ENCODE measurements at regions not wholly inside any gene's neighbourhood (a gene's known extent, or its start where the extent isn't known, plus 50 kb on each side); places are given as distances from the start of the nearest gene placed in this dataset.

GRCh38 chr3:117117188-117117936 lies 407.8 kb downstream of the TUSC7 start:
- no peak overlapping the region for H3K4me3 Mint-ChIP-seq
- no peak for DNase-seq
- H3K36me3 Mint-ChIP-seq, result no peaks in the 10 kb centered on the region
- POLR2A ChIA-PET, result no interaction called here
- peaks cover 0 to 3% (median 0%) of the 10 kb centered on the region in 9 donors for H3K9me3 Mint-ChIP-seq
- no peak overlapping the region for H3K27ac Mint-ChIP-seq
- H3K27me3 Mint-ChIP-seq, result no peaks in the 10 kb centered on the region
- no peaks in the 10 kb centered on the region for H3K4me1 Mint-ChIP-seq
- ATAC-seq, result no peak

GRCh38 chr3:117118604-117119003 lies 409.0 kb downstream of the TUSC7 start:
- no peak for DNase-seq
- no peak for ATAC-seq
- no peaks in the 10 kb centered on the region for H3K4me1 Mint-ChIP-seq
- peaks cover 0 to 3% (median 0%) of the 10 kb centered on the region in 9 donors for H3K9me3 Mint-ChIP-seq
- no peak overlapping the region for H3K4me3 Mint-ChIP-seq
- peaks cover 0 to 1% (median 0%) of the 10 kb centered on the region in 5 donors for H3K27me3 Mint-ChIP-seq
- POLR2A ChIA-PET, result no interaction called here
- no peaks in the 10 kb centered on the region for H3K36me3 Mint-ChIP-seq
- no peak overlapping the region for H3K27ac Mint-ChIP-seq

DNA sequence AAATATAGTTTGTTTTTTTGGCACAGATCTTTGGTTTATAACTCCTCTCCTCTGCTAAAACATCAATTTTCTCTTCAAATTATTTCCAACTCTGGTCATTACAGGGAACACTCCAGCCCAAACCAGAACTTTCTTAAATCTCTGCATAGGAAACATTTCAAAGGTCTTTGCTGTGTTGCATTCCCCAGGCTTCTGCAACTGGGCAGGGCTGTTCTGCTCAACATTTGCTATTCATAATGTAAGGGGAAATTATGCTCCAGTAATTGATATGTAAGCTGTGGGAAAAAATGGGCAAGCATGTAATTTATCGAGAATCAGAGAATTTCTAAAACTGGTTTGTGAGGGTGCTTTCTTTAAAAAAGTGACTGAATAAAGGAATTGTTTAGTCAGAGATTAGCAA lies 410.4 kb downstream of the TUSC7 start:
- Mint-ChIP-seq H3K27ac (no peak overlapping the region), H3K4me3 (no peak overlapping the region), H3K36me3 (no peaks in the 10 kb centered on the region), H3K9me3 (peaks cover 0 to 4% (median 0%) of the 10 kb centered on the region in 9 donors), H3K4me1 (no peaks in the 10 kb centered on the region), H3K27me3 (peaks cover 0 to 2% (median 0%) of the 10 kb centered on the region in 5 donors)
- no peak for DNase-seq
- ATAC-seq, result no peak
- POLR2A ChIA-PET, result no interaction called here

DNA sequence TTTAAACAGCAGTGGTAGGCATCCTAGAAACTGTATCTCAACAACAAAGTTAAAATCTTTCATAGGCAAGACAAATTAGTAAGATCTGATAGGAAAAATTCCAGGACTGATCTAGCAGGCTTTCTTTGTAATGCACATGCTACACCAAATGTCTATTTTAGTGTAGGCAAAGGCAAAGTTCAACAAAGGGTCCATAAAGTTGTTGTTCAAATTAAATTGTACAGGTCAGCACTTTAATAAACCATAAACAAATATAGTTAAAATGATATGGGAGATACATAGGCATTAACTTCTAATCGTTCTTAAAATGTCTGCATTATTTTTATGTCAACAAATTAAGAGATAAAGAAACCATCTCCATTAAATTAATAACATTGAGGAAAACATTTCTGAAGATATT lies 413.0 kb downstream of the TUSC7 start:
- no peaks in the 10 kb centered on the region for H3K4me1 Mint-ChIP-seq
- H3K36me3 Mint-ChIP-seq, result no peaks in the 10 kb centered on the region
- ATAC-seq (no peak), DNase-seq (no peak)
- peaks cover 0 to 2% (median 0%) of the 10 kb centered on the region in 5 donors for H3K27me3 Mint-ChIP-seq
- POLR2A ChIA-PET, result no interaction called here
- H3K27ac Mint-ChIP-seq, result no peak overlapping the region
- peaks cover 0 to 8% (median 0%) of the 10 kb centered on the region in 9 donors for H3K9me3 Mint-ChIP-seq
- no peak overlapping the region for H3K4me3 Mint-ChIP-seq

DNA sequence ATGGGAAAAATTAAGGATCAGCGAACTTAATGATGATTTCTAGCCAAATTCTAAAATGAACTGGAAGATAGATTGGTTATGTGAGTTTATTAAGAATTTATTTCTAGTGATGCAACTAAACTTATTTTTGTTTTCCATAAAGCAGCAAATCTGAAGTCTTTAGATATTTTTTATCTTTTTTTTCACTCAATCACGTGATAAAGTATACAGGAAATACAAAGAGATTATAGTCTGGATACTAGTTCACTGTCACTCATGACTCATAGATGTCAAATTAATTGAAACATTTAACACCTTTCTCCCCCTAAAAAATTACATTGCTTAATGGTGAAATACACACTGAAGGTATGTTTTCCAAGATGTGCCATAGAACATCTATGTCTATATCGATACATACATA lies 416.9 kb downstream of the TUSC7 start:
- POLR2A ChIA-PET, result no interaction called here
- Mint-ChIP-seq H3K27ac (no peak overlapping the region), H3K36me3 (no peaks in the 10 kb centered on the region), H3K9me3 (peaks cover 0 to 8% (median 0%) of the 10 kb centered on the region in 9 donors), H3K27me3 (peaks cover 0 to 2% (median 0%) of the 10 kb centered on the region in 5 donors), H3K4me3 (no peak overlapping the region), H3K4me1 (no peaks in the 10 kb centered on the region)
- ATAC-seq, result no peak
- no peak for DNase-seq

GRCh38 chr3:117126946-117127546 lies 417.5 kb downstream of the TUSC7 start:
- H3K4me1 Mint-ChIP-seq, result no peaks in the 10 kb centered on the region
- H3K36me3 Mint-ChIP-seq, result no peaks in the 10 kb centered on the region
- H3K27ac Mint-ChIP-seq, result no peak overlapping the region
- peaks cover 0 to 2% (median 0%) of the 10 kb centered on the region in 5 donors for H3K27me3 Mint-ChIP-seq
- DNase-seq (no peak), ATAC-seq (no peak)
- POLR2A ChIA-PET, result no interaction called here
- no peak overlapping the region for H3K4me3 Mint-ChIP-seq
- peaks cover 0 to 8% (median 0%) of the 10 kb centered on the region in 9 donors for H3K9me3 Mint-ChIP-seq

DNA sequence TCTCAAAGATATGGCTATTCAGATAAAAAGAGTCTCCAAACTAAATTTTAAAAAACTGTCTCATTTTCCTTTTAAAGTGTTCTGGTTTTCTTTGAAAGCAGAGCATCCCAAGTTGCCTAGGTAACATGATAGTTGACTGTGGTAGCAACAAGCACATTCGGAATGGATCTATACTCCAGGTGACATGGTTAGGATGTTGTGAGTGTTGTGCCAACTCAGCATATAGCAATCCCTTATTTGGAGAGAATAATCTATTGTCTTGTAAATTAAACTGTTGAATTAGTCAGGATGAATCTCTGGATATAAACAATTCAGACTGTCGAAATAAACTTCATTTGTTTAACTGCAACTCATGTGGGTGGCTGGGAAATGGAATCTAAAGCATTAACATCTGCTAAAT lies 418.6 kb downstream of the TUSC7 start:
- H3K27ac Mint-ChIP-seq, result no peak overlapping the region
- H3K27me3 Mint-ChIP-seq, result peaks cover 0 to 2% (median 0%) of the 10 kb centered on the region in 5 donors
- no peaks in the 10 kb centered on the region for H3K4me1 Mint-ChIP-seq
- ATAC-seq, result no peak
- no peak for DNase-seq
- POLR2A ChIA-PET, result no interaction called here
- H3K36me3 Mint-ChIP-seq, result no peaks in the 10 kb centered on the region
- peaks cover 0 to 8% (median 0%) of the 10 kb centered on the region in 9 donors for H3K9me3 Mint-ChIP-seq
- no peak overlapping the region for H3K4me3 Mint-ChIP-seq

DNA sequence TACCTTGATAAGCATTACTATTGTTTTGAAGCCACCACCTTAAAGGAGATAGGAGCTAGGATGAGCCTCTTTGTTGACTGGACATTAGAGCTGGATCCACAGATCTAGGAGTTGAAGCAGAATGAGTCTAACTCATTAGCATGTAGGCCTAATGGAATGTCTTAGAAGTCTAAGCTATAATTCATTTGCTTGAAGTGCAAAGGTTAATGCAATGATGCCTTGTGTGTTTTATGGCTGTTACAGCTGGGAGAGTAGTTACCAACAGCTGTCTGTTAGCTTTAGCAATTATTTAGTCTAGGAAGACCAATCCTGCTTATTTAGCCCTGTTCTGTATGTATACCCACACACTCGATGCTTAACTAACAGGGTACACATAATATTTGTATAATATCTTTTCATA lies 419.3 kb downstream of the TUSC7 start:
- H3K36me3 Mint-ChIP-seq, result no peaks in the 10 kb centered on the region
- peaks cover 0 to 2% (median 0%) of the 10 kb centered on the region in 5 donors for H3K27me3 Mint-ChIP-seq
- POLR2A ChIA-PET, result no interaction called here
- peaks cover 0 to 8% (median 0%) of the 10 kb centered on the region in 9 donors for H3K9me3 Mint-ChIP-seq
- H3K4me1 Mint-ChIP-seq, result no peaks in the 10 kb centered on the region
- H3K27ac Mint-ChIP-seq, result no peak overlapping the region
- no peak overlapping the region for H3K4me3 Mint-ChIP-seq
- DNase-seq (no peak), ATAC-seq (no peak)

DNA sequence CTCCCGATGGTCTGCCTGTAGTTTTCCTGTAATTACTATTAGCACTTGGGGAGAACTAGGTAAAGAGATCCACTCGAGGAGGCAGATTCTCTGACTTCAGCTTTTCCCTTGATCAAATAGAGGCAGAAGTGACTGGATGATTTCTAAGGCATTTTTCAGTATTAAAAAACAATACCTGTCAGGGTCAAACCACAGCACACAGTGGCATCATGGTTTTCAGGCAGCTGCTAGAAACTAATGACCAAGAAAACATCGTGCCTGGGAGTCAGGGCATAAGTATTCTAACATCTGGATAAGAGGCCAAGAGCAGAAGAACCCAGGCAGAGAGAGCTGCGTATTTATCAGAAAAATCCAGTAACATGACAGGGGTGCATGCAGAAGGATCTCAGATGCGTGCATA lies 419.9 kb downstream of the TUSC7 start:
- H3K9me3 Mint-ChIP-seq, result peaks cover 0 to 4% (median 0%) of the 10 kb centered on the region in 9 donors
- POLR2A ChIA-PET, result no interaction called here
- no peak overlapping the region for H3K27ac Mint-ChIP-seq
- DNase-seq (no peak), ATAC-seq (no peak)
- no peaks in the 10 kb centered on the region for H3K27me3 Mint-ChIP-seq
- no peaks in the 10 kb centered on the region for H3K36me3 Mint-ChIP-seq
- H3K4me3 Mint-ChIP-seq, result no peak overlapping the region
- H3K4me1 Mint-ChIP-seq, result no peaks in the 10 kb centered on the region

DNA sequence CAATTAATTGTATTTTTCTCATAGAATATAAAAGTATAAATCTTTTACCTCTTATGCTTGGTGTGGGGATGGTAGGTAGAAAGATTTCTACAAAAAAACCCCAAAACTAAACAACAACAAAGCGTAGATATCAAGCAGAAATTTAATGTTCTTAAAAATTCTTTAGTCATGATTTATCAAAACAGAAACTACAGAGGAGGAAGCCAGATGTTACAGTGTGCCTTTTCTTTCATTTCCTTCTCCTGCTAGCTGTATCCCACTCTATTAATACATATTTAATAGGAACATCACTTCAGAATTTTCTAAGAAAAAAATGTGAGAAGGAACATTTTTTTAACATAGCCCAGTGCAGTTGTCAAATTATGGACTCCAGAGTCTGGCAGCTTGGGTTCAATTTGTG lies 420.6 kb downstream of the TUSC7 start:
- H3K9me3 Mint-ChIP-seq, result peaks cover 0 to 4% (median 0%) of the 10 kb centered on the region in 9 donors
- no peaks in the 10 kb centered on the region for H3K4me1 Mint-ChIP-seq
- ATAC-seq (no peak), DNase-seq (no peak)
- POLR2A ChIA-PET, result no interaction called here
- no peaks in the 10 kb centered on the region for H3K36me3 Mint-ChIP-seq
- H3K27ac Mint-ChIP-seq, result no peak overlapping the region
- no peaks in the 10 kb centered on the region for H3K27me3 Mint-ChIP-seq
- H3K4me3 Mint-ChIP-seq, result no peak overlapping the region

DNA sequence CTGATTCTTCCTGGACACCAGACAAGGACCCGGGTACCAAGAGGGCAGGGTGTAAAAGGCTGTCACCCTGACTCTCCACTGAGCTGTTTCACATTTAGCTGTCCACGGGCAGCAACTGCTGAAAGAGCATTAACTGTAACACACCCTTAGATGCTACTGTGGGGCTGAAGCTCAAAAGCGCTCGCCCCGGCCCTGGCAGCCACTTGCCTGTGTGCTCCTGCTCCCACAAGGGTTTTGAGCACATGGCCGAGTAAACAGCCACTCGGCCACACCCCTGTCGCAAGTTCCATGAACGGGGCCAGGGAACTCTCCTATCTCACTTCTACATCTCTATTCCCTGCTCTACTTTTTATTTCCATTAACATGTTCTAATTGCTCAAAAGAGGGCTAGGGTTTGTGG lies 421.7 kb downstream of the TUSC7 start:
- no peak for DNase-seq
- Mint-ChIP-seq H3K4me3 (no peak overlapping the region), H3K36me3 (no peaks in the 10 kb centered on the region), H3K27me3 (no peaks in the 10 kb centered on the region), H3K27ac (no peak overlapping the region), H3K4me1 (no peaks in the 10 kb centered on the region), H3K9me3 (peaks cover 0 to 4% (median 0%) of the 10 kb centered on the region in 9 donors)
- ATAC-seq, result no peak
- POLR2A ChIA-PET, result no interaction called here

DNA sequence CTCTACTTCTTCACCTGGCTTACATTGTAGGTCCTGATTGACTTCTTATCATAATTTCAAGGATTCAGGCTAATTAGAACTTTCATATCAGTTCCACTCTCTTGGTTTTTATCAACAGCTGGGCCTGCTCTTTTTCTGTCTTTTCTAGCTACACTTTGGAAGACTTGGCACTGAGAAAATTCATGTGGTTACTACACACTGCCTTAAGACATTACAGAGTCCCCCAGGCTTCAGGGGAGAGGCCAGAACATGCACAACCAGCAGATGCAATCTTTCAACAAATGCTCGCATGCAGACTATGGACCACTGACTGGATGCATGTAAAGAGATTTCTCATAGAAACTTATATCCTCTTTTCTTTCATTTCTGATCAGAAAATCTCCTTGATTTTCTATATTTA lies 423.5 kb downstream of the TUSC7 start:
- Mint-ChIP-seq H3K27ac (no peak overlapping the region), H3K4me3 (no peak overlapping the region), H3K4me1 (no peaks in the 10 kb centered on the region), H3K36me3 (no peaks in the 10 kb centered on the region), H3K9me3 (peaks cover 0 to 3% (median 0%) of the 10 kb centered on the region in 9 donors), H3K27me3 (no peaks in the 10 kb centered on the region)
- POLR2A ChIA-PET, result no interaction called here
- ATAC-seq (no peak), DNase-seq (no peak)

DNA sequence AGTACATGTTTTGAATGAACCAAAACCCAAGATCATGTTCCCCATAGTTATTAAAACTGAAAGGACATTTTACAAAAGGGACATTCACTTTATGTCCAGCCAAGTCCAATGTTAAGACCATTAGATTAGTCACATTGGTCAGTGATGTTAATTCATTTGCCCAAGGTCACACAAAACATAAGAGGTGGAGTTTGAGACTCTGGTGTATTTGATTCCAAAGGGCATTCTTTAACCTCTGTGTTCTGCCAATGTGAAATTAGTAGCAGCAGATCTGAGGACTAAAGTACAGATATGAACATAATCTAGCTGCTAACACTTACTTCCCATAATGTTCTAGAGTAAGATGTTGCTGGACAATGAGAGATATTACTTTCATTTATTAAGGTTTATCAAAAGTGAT lies 425.6 kb downstream of the TUSC7 start:
- no peaks in the 10 kb centered on the region for H3K27me3 Mint-ChIP-seq
- ATAC-seq (no peak), DNase-seq (no peak)
- no peaks in the 10 kb centered on the region for H3K4me1 Mint-ChIP-seq
- H3K36me3 Mint-ChIP-seq, result no peaks in the 10 kb centered on the region
- POLR2A ChIA-PET, result no interaction called here
- no peak overlapping the region for H3K27ac Mint-ChIP-seq
- H3K9me3 Mint-ChIP-seq, result peaks cover 0 to 8% (median 0%) of the 10 kb centered on the region in 9 donors
- H3K4me3 Mint-ChIP-seq, result no peak overlapping the region

DNA sequence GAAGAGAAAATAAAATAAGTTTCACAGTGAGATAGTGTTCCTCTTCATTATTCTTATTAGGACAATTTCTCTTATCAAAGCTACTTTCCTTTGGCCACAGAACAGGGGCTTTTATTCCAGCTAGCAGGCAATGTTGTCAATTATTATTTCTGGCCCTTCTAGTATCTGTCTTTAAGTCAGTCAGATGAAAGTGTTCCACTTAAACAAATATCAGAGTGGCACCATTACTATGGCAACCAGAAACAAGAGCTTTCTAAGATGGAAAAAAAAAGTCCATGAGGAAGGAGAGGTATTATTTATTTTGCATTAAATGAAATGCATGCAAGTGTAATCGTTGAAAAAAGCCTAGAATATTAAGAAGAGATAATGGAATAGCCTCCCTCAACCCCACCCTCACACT lies 426.4 kb downstream of the TUSC7 start:
- peaks cover 0 to 8% (median 0%) of the 10 kb centered on the region in 9 donors for H3K9me3 Mint-ChIP-seq
- no peaks in the 10 kb centered on the region for H3K4me1 Mint-ChIP-seq
- DNase-seq (no peak), ATAC-seq (no peak)
- H3K4me3 Mint-ChIP-seq, result no peak overlapping the region
- POLR2A ChIA-PET, result no interaction called here
- H3K27me3 Mint-ChIP-seq, result no peaks in the 10 kb centered on the region
- H3K27ac Mint-ChIP-seq, result no peak overlapping the region
- H3K36me3 Mint-ChIP-seq, result no peaks in the 10 kb centered on the region
